Osteoblast (primary cell): ENCODE measurements at regions not wholly inside any gene's neighbourhood (a gene's known extent, or its start where the extent isn't known, plus 50 kb on each side); places are given as distances from the start of the nearest gene placed in this dataset.

Source experiments
- DNase-seq: peaks from one replicate; pipeline ENCODE4 v3.0.0; 2011; ENCODE audit warnings: low spot score, mixed read lengths; ENCODE audit not compliant: insufficient read length; ENCODE audit errors: missing footprints
- H2AFZ ChIP-seq: 2 replicates; pipeline ENCODE4 v1.6.0; 2011; ENCODE audit warnings: mild to moderate bottlenecking, low read length
- H3K27ac ChIP-seq: 2 replicates; pipeline ENCODE4 v1.5.1; 2011; ENCODE audit warnings: mild to moderate bottlenecking, low read depth, low read length, moderate library complexity
- H3K27me3 ChIP-seq: 2 replicates; pipeline ENCODE4 v1.6.0; 2012; ENCODE audit warnings: mild to moderate bottlenecking, control low read depth, inconsistent platforms, low read length, moderate library complexity; ENCODE audit not compliant: insufficient read depth
- H3K36me3 ChIP-seq: 2 replicates; pipeline ENCODE4 v1.5.1; 2011; ENCODE audit warnings: mild to moderate bottlenecking, low read length, control low read depth, moderate library complexity; ENCODE audit not compliant: insufficient read depth
- H3K4me1 ChIP-seq: 2 replicates; pipeline ENCODE4 v1.5.1; 2011; ENCODE audit warnings: mild to moderate bottlenecking, low read length, control low read depth, moderate library complexity; ENCODE audit not compliant: insufficient read depth
- H3K4me2 ChIP-seq: 2 replicates; pipeline ENCODE4 v1.6.0; 2011; ENCODE audit warnings: mild to moderate bottlenecking, low read length; ENCODE audit not compliant: insufficient read depth
- H3K4me3 ChIP-seq: fragments of 200-600 bp; sonication (generic); 3 replicates; pipeline ENCODE4 v1.5.1; 2012; ENCODE audit warnings: mild to moderate bottlenecking, low read length, inconsistent platforms; ENCODE audit not compliant: insufficient read depth
- H3K79me2 ChIP-seq: 2 replicates; pipeline ENCODE4 v1.6.0; 2012; ENCODE audit warnings: mild to moderate bottlenecking, low read length, control low read depth, inconsistent platforms; ENCODE audit not compliant: insufficient read depth
- H3K9me3 ChIP-seq: 2 replicates; pipeline ENCODE4 v1.5.1; 2011; ENCODE audit warnings: low read depth, low read length, control low read depth
- H4K20me1 ChIP-seq: 2 replicates; pipeline ENCODE4 v1.6.0; 2012; ENCODE audit warnings: mild to moderate bottlenecking, low read length, control low read depth; ENCODE audit not compliant: insufficient read depth
- CTCF ChIP-seq: IDR thresholded peaks from 2 replicates; pipeline ENCODE4 v1.5.1; 2011; ENCODE audit warnings: mild to moderate bottlenecking, low read depth, low read length, moderate library complexity; ENCODE audit errors: extremely low read depth

DNA sequence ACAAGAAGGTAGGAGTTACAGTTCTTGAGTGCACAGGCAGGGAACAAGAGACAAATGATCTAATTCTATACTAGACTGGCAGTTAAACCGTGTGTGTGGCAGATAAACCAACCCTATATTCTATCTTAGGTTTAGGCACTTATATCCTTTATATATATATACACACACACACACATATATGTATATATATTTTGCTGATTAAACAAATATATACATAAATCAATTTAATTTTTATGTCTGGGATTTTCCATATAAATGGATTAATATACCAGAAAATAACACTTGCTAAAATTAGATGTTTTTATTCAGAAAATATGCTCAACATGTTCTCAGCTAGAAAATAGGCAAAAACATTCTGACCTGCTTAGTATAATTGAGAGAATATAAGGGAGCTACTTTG, 887.9 kb upstream of the KLHL29 start:
- Histone ChIP-seq H2AFZ (no peak overlapping the region), H3K27ac (no peak overlapping the region), H3K4me3 (no peak overlapping the region), H3K4me1 (no peaks in the 10 kb centered on the region), H3K9me3 (peaks cover 4% of the 10 kb centered on the region), H4K20me1 (no peaks in the 10 kb centered on the region), H3K79me2 (no peaks in the 10 kb centered on the region), H3K27me3 (no peaks in the 10 kb centered on the region), H3K36me3 (no peaks in the 10 kb centered on the region), H3K4me2 (no peak overlapping the region)
- no peak for DNase-seq
- no peak for TF ChIP-seq CTCF

GRCh38 chr2:22497789-22498188, 887.2 kb upstream of the KLHL29 start:
- no peak for DNase-seq
- no peak overlapping the region for H3K27ac ChIP-seq
- no peaks in the 10 kb centered on the region for H3K27me3 ChIP-seq
- no peaks in the 10 kb centered on the region for H3K36me3 ChIP-seq
- no peak overlapping the region for H2AFZ ChIP-seq
- peaks cover 3% of the 10 kb centered on the region for H3K9me3 ChIP-seq
- no peak overlapping the region for H3K4me3 ChIP-seq
- H3K4me1 ChIP-seq = no peaks in the 10 kb centered on the region
- no peaks in the 10 kb centered on the region for H4K20me1 ChIP-seq
- no peaks in the 10 kb centered on the region for H3K79me2 ChIP-seq
- no peak for TF ChIP-seq CTCF
- H3K4me2 ChIP-seq = no peak overlapping the region

GRCh38 chr2:22499082-22499839, 885.7 kb upstream of the KLHL29 start:
- Histone ChIP-seq H3K27ac (no peak overlapping the region), H3K9me3 (peaks cover 3% of the 10 kb centered on the region), H3K4me2 (no peak overlapping the region), H4K20me1 (no peaks in the 10 kb centered on the region), H3K27me3 (no peaks in the 10 kb centered on the region), H3K4me1 (no peaks in the 10 kb centered on the region), H3K36me3 (no peaks in the 10 kb centered on the region), H2AFZ (no peak overlapping the region), H3K4me3 (no peak overlapping the region), H3K79me2 (no peaks in the 10 kb centered on the region)
- DNase-seq = no peak
- TF ChIP-seq CTCF = no peak

GRCh38 chr2:22500555-22500935, 884.4 kb upstream of the KLHL29 start:
- Histone ChIP-seq H4K20me1 (no peaks in the 10 kb centered on the region), H3K9me3 (peaks cover 3% of the 10 kb centered on the region), H3K4me2 (no peak overlapping the region), H3K4me1 (no peaks in the 10 kb centered on the region), H3K79me2 (no peaks in the 10 kb centered on the region), H3K36me3 (no peaks in the 10 kb centered on the region), H3K4me3 (no peak overlapping the region), H3K27ac (no peak overlapping the region), H3K27me3 (no peaks in the 10 kb centered on the region), H2AFZ (no peak overlapping the region)
- DNase-seq = no peak
- no peak for TF ChIP-seq CTCF
